Hepatocyte (in vitro differentiated cells): ENCODE measurements at regions not wholly inside any gene's neighbourhood (a gene's known extent, or its start where the extent isn't known, plus 50 kb on each side); places are given as distances from the start of the nearest gene placed in this dataset.

Experiments used
- EZH2 ChIP-seq: fragments of 200-600 bp; sonication (generic); IDR thresholded peaks from 2 replicates; pipeline ENCODE4 v1.6.1; 2016; ENCODE audit warnings: antibody characterized with exemption, mild to moderate bottlenecking, borderline replicate concordance
- EZH2phosphoT487 ChIP-seq: fragments of 200-600 bp; sonication (generic); IDR thresholded peaks from one replicate; pipeline ENCODE4 v1.6.1; 2018; ENCODE audit warnings: antibody characterized with exemption, mild to moderate bottlenecking, low read depth, moderate library complexity; ENCODE audit not compliant: unreplicated experiment, severe bottlenecking
- TF ChIP-seq, protein P1 (sequence below): fragments of 200-600 bp; sonication (generic); IDR thresholded peaks from 2 replicates; pipeline ENCODE4 v1.5.1; 2016; ENCODE audit warnings: antibody characterized with exemption, mild to moderate bottlenecking; ENCODE audit not compliant: poor library complexity

DNA sequence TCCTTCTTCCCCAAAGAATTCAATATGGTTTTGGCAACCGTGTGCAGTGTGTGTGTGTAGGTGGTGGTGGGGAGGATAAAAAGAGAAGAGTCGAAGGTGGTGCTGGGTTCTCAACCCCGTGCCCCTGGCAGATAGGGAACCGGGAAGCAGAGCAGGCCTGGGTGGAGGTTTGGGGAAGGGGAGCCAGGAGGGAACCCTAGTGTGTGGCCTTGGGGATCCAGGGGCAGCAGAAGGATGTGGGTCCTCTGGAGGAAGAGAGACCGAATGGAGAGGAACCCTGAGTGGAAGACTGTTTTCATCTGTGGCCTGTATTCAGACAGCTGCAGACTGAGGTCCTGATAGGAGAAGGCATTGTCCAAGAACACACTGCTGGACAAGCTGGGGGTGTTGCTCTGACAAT is 73.3 kb upstream of the B3GAT1 start:
- TF ChIP-seq EZH2phosphoT487 (no peak), EZH2 (no peak)
- TF ChIP-seq, protein P1, sequence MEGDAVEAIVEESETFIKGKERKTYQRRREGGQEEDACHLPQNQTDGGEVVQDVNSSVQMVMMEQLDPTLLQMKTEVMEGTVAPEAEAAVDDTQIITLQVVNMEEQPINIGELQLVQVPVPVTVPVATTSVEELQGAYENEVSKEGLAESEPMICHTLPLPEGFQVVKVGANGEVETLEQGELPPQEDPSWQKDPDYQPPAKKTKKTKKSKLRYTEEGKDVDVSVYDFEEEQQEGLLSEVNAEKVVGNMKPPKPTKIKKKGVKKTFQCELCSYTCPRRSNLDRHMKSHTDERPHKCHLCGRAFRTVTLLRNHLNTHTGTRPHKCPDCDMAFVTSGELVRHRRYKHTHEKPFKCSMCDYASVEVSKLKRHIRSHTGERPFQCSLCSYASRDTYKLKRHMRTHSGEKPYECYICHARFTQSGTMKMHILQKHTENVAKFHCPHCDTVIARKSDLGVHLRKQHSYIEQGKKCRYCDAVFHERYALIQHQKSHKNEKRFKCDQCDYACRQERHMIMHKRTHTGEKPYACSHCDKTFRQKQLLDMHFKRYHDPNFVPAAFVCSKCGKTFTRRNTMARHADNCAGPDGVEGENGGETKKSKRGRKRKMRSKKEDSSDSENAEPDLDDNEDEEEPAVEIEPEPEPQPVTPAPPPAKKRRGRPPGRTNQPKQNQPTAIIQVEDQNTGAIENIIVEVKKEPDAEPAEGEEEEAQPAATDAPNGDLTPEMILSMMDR, result no peak
